Peyer's patch (tissue), 4 donors: ENCODE measurements at regions not wholly inside any gene's neighbourhood (a gene's known extent, or its start where the extent isn't known, plus 50 kb on each side); places are given as distances from the start of the nearest gene placed in this dataset.

Source experiments
- DNase-seq, 3 donors: peaks; one replicate each; pipeline ENCODE4 v3.0.0-alpha.2; 2017 to 2019
- H3K27ac ChIP-seq, 4 donors: fragments of 200-600 bp; sonication (generic); one replicate each; pipeline ENCODE4 v1.5.1; 2016 to 2019
- H3K27me3 ChIP-seq, 2 donors: fragments of 200-600 bp; sonication (generic); one replicate each; pipeline ENCODE4 v1.5.1; 2019
- H3K36me3 ChIP-seq, 3 donors: fragments of 200-600 bp; sonication (generic); one replicate each; pipeline ENCODE4 v1.5.1; 2016 to 2019
- H3K4me1 ChIP-seq, 4 donors: fragments of 200-600 bp; sonication (generic); one replicate each; pipeline ENCODE4 v1.5.1; 2016 to 2019
- H3K4me3 ChIP-seq, 4 donors: fragments of 200-600 bp; sonication (generic); 1 replicate in 3 of 4; 2 replicates in 1 of 4; pipeline ENCODE4 v1.5.1; 2016 to 2019; ENCODE audit warnings: mild to moderate bottlenecking in 1 of 4
- H3K9me3 ChIP-seq, 4 donors: fragments of 200-600 bp; sonication (generic); one replicate each; pipeline ENCODE4 v1.5.1; 2016 to 2019; ENCODE audit warnings: mild to moderate bottlenecking in 1 of 4
- POLR2A ChIP-seq, 2 donors: fragments of 450-650 bp; IDR thresholded peaks; one replicate each; pipeline ENCODE4 v1.5.1; 2017; ENCODE audit warnings: antibody characterized with exemption in 2 of 2, mild to moderate bottlenecking in 2 of 2, moderate library complexity in 2 of 2
- TF ChIP-seq, protein P1 (sequence below), 6 experiments: fragments of 450-650 bp in 4 of 6; fragments of 200-600 bp in 2 of 6; sonication (generic) in 1 of 6; IDR thresholded peaks; one replicate each; pipeline ENCODE4 v1.5.1; 2017 to 2019; ENCODE audit warnings: antibody characterized with exemption in 6 of 6, mild to moderate bottlenecking in 3 of 6, moderate library complexity in 1 of 6

DNA sequence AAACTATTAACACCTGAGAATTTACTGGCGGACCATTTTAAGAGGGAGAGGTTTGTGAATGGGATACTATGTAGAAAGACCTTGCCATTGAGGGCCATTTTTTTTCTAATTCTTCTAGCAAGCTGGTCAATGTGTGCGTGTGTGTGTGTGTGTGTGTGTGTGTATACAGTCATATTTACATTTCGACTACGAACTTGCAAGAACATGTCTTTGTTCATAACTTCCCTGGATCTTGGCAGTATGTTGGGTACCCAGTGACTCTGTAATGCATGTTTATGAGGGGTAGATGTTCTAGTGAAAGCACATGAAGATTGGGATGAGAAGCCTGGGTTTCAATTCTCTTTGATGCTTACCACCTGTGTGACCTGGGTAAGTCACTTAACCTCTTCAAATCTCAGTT is 133.6 kb downstream of the UBE2E3 start:
- DNase-seq: no peak
- Histone ChIP-seq H3K27me3 (no peaks in the 10 kb centered on the region), H3K9me3 (no peaks in the 10 kb centered on the region), H3K4me1 (no peaks in the 10 kb centered on the region), H3K27ac (no peak overlapping the region), H3K36me3 (no peaks in the 10 kb centered on the region), H3K4me3 (no peak overlapping the region)
- TF ChIP-seq, protein P1, sequence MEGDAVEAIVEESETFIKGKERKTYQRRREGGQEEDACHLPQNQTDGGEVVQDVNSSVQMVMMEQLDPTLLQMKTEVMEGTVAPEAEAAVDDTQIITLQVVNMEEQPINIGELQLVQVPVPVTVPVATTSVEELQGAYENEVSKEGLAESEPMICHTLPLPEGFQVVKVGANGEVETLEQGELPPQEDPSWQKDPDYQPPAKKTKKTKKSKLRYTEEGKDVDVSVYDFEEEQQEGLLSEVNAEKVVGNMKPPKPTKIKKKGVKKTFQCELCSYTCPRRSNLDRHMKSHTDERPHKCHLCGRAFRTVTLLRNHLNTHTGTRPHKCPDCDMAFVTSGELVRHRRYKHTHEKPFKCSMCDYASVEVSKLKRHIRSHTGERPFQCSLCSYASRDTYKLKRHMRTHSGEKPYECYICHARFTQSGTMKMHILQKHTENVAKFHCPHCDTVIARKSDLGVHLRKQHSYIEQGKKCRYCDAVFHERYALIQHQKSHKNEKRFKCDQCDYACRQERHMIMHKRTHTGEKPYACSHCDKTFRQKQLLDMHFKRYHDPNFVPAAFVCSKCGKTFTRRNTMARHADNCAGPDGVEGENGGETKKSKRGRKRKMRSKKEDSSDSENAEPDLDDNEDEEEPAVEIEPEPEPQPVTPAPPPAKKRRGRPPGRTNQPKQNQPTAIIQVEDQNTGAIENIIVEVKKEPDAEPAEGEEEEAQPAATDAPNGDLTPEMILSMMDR (IDR thresholded peaks at IDR 0.05): no peak
- TF ChIP-seq POLR2A (IDR thresholded peaks at IDR 0.05): no peak

DNA sequence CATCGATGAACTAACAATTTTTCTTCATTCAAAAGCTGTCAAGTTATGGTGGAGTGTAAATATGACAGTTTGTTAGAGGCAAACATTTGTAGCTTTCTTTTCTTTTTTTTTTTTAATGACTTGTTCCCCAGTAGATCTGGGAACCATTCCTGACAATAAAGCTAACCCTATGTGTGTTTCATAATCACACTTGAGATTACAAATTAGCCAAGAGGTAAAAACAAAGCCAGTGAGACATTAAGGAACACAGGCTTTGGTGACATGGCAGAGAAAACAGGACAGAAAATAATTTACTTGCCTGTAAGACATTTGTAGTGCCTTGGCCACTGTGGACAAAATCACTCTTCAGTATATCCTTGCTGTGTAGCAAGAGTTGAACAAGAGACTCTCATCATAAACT is 135.9 kb downstream of the UBE2E3 start:
- Histone ChIP-seq H3K9me3 (no peaks in the 10 kb centered on the region), H3K4me1 (no peaks in the 10 kb centered on the region), H3K4me3 (no peak overlapping the region), H3K27me3 (no peaks in the 10 kb centered on the region), H3K27ac (no peak overlapping the region), H3K36me3 (no peaks in the 10 kb centered on the region)
- TF ChIP-seq POLR2A (IDR thresholded peaks at IDR 0.05): no peak
- TF ChIP-seq, protein P1 (IDR thresholded peaks at IDR 0.05): no peak
- no peak for DNase-seq

DNA sequence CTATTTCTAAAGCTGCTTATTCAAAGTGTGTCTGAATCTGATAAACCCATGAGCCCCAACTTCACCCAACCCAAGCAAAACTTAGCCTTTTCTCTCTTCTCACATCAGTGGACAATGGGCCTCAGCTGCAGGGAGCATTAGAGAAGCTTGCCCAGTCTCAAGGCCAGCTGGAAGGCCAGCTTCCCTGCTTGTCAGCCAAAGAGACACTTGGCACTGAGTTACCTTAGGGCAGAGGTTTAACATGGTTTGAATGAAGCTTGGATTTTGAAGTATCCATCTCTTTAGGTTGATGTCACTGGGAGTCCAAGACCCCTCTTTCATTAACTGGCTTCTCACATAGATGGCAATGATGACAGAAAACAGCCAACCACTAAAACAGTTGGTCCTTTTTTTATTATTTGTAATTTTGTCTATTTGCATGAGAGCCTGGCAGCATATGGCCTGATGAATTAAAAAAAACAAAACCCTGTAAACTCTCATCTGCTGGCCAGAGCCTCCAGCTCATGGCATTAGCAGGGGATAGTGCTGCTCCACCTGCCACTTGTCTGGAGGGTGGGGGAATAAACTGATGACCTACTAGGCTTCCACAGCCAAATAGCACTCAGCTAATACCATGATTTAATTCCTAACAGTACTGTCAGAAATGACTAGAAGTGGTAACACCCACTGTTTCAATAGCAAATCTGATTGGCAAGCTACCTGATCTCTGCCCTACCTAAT is 137.0 kb downstream of the UBE2E3 start:
- H3K27me3 ChIP-seq: no peaks in the 10 kb centered on the region
- no peaks in the 10 kb centered on the region for H3K9me3 ChIP-seq
- no peak overlapping the region for H3K4me3 ChIP-seq
- no peaks in the 10 kb centered on the region for H3K4me1 ChIP-seq
- TF ChIP-seq, protein P1 (IDR thresholded peaks at IDR 0.05): no peak
- no peak for TF ChIP-seq POLR2A (IDR thresholded peaks at IDR 0.05)
- DNase-seq: no peak
- H3K27ac ChIP-seq: no peak overlapping the region
- no peaks in the 10 kb centered on the region for H3K36me3 ChIP-seq

DNA sequence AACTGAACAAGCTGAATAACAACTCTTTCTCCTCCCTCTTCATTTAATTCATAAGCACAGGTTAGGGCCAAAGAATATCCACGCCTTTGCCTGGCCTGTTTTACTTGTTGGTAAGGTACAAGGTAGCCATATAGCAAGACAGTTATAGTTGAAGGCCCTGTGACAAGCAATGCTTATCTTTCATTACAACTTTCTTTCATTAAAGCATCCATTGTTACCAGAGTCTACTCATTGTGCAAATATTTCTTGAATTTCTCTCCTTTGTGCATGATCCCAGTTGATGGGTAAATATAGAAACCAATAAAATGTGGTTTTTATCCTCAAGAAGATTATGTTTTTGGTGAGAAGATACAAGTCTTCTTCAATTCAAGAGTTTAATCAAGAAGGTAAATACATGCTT is 140.2 kb downstream of the UBE2E3 start:
- H3K27me3 ChIP-seq: no peaks in the 10 kb centered on the region
- H3K9me3 ChIP-seq: no peaks in the 10 kb centered on the region
- no peak overlapping the region for H3K4me3 ChIP-seq
- H3K4me1 ChIP-seq: no peaks in the 10 kb centered on the region
- no peak overlapping the region for H3K27ac ChIP-seq
- no peaks in the 10 kb centered on the region for H3K36me3 ChIP-seq
- no peak for DNase-seq
- TF ChIP-seq, protein P1 (IDR thresholded peaks at IDR 0.05): no peak
- no peak for TF ChIP-seq POLR2A (IDR thresholded peaks at IDR 0.05)

DNA sequence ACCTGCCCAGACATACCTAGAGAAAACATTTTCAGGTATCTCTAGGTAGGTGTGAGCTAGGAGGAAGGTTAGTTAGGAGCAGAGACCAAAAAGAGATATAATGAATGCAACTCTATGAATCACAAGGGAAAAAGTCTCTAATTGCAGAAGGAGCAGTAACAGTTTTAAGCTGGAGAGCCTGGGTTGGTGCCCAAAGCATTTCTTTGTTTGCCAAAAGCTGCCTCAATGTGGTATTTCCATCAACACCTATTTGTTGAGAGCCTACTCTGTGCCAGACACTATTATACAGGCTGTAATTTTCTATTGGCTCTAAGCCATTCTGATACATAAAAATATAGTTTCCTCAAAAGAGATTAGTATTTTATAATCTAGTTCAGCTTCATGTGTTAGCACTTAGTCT is 141.6 kb downstream of the UBE2E3 start:
- no peak for DNase-seq
- Histone ChIP-seq H3K27ac (no peak overlapping the region), H3K4me3 (no peak overlapping the region), H3K36me3 (no peaks in the 10 kb centered on the region), H3K4me1 (no peaks in the 10 kb centered on the region), H3K9me3 (no peaks in the 10 kb centered on the region), H3K27me3 (no peaks in the 10 kb centered on the region)
- TF ChIP-seq, protein P1 (IDR thresholded peaks at IDR 0.05): no peak
- TF ChIP-seq POLR2A (IDR thresholded peaks at IDR 0.05): no peak

DNA sequence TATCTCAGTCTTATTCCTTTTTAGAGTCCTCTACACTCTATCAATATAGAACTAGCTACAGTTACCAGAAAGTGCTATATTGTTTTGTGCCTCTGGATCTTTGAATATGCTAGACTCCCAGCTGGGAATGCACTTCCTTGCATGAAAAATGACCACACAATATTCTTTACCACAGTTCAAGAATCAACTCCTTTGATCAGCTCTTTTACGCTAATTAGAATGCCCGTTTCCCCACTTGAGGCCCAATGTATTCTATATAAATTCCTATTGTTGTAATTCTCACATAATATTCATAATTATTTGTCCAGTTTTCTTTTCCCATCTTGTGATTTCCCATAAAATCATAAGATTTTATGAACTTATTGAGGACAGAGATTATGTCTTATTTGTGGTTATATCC is 142.2 kb downstream of the UBE2E3 start:
- TF ChIP-seq, protein P1 (IDR thresholded peaks at IDR 0.05): no peak
- no peak for TF ChIP-seq POLR2A (IDR thresholded peaks at IDR 0.05)
- Histone ChIP-seq H3K36me3 (no peaks in the 10 kb centered on the region), H3K9me3 (no peaks in the 10 kb centered on the region), H3K4me1 (no peaks in the 10 kb centered on the region), H3K27me3 (no peaks in the 10 kb centered on the region), H3K4me3 (no peak overlapping the region), H3K27ac (no peak overlapping the region)
- no peak for DNase-seq
